Mesothelial cell of epicardium (in vitro differentiated cells): ENCODE measurements at regions not wholly inside any gene's neighbourhood (a gene's known extent, or its start where the extent isn't known, plus 50 kb on each side); places are given as distances from the start of the nearest gene placed in this dataset.

Experiments
- DNase-seq, 2 experiments: peaks; one replicate each; pipeline ENCODE4 v3.0.0; 2021; ENCODE audit warnings: low spot score in 2 of 2; ENCODE audit not compliant: unreplicated experiment in 2 of 2
- H3K27ac Mint-ChIP-seq: 2 replicates; pipeline ENCODE4 v1.8.0; 2021; ENCODE audit warnings: mixed read lengths
- H3K27me3 Mint-ChIP-seq: 2 replicates; pipeline ENCODE4 v1.8.0; 2021; ENCODE audit warnings: low read depth, mixed read lengths
- H3K36me3 Mint-ChIP-seq: 2 replicates; pipeline ENCODE4 v1.8.0; 2021; ENCODE audit warnings: mixed read lengths
- H3K4me1 Mint-ChIP-seq: 2 replicates; pipeline ENCODE4 v1.8.0; 2021; ENCODE audit warnings: mixed read lengths
- H3K4me3 Mint-ChIP-seq: 2 replicates; pipeline ENCODE4 v1.8.0; 2021; ENCODE audit warnings: mild to moderate bottlenecking, moderate library complexity, mixed read lengths
- H3K9me3 Mint-ChIP-seq: 2 replicates; pipeline ENCODE4 v1.8.0; 2021; ENCODE audit warnings: mixed read lengths
- TF ChIP-seq, protein P1 (sequence below): fragments of 200-600 bp; sonication (generic); IDR thresholded peaks from one replicate; pipeline ENCODE4 v1.5.0; 2021; ENCODE audit warnings: antibody characterized with exemption; ENCODE audit not compliant: unreplicated experiment

DNA sequence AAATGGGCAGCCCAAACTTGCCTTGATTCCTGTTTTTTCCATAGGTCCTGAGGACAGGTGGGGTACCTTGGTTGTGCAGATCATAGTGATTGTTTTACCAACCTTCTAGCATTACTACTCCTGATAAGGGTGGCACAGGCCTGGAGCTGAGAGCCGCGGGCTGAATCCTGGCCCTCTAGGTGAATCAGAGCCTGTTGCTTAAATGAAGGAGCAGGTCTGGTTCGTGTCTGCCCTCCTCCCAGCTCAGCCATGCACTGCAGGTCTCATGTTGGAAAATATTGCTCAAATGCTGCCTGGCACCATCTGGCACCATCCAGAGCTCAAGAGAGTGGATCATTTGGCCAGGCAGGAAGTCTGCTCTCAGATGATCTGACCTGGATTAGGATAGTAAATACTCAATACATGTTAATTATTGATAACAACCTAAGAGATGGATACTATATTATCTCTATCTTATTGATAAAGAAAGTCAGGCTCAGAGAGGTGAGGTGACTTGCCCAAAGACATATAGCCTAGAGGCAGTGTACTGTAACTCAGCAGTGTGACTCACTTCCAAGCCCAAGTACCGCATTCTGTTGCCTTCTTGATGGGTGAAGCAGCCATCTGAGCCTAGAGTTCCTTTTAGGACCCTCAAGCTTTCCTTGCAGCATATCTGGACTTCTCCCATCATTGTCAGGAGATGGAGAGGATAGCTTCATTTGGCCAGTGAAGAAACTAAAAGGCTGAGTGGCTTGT is 104.3 kb upstream of the PITX1 start:
- H3K36me3 Mint-ChIP-seq = no peaks in the 10 kb centered on the region
- TF ChIP-seq, protein P1, sequence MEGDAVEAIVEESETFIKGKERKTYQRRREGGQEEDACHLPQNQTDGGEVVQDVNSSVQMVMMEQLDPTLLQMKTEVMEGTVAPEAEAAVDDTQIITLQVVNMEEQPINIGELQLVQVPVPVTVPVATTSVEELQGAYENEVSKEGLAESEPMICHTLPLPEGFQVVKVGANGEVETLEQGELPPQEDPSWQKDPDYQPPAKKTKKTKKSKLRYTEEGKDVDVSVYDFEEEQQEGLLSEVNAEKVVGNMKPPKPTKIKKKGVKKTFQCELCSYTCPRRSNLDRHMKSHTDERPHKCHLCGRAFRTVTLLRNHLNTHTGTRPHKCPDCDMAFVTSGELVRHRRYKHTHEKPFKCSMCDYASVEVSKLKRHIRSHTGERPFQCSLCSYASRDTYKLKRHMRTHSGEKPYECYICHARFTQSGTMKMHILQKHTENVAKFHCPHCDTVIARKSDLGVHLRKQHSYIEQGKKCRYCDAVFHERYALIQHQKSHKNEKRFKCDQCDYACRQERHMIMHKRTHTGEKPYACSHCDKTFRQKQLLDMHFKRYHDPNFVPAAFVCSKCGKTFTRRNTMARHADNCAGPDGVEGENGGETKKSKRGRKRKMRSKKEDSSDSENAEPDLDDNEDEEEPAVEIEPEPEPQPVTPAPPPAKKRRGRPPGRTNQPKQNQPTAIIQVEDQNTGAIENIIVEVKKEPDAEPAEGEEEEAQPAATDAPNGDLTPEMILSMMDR = no peak
- peaks cover 30% of the 10 kb centered on the region for H3K4me1 Mint-ChIP-seq
- no peaks in the 10 kb centered on the region for H3K9me3 Mint-ChIP-seq
- peak overlapping the region; percentile 52 for H3K27ac Mint-ChIP-seq
- H3K27me3 Mint-ChIP-seq = peaks cover 10% of the 10 kb centered on the region
- H3K4me3 Mint-ChIP-seq = no peak overlapping the region
- DNase-seq = no peak

- H3K36me3 Mint-ChIP-seq = no peaks in the 10 kb centered on the region
- TF ChIP-seq, protein P1 = no peak
Measured at GRCh38 chr5:135137146-135137915, 103.3 kb upstream of the PITX1 start.

GRCh38 chr5:135136546-135136945 is 102.5 kb upstream of the PITX1 start:
- TF ChIP-seq, protein P1 = no peak
- Mint-ChIP-seq H3K27ac (no peak overlapping the region), H3K9me3 (no peaks in the 10 kb centered on the region), H3K27me3 (peaks cover 10% of the 10 kb centered on the region), H3K4me3 (no peak overlapping the region), H3K36me3 (no peaks in the 10 kb centered on the region), H3K4me1 (peaks cover 30% of the 10 kb centered on the region)
- DNase-seq = no peak

More at GRCh38 chr5:135137146-135137915, 103.3 kb upstream of the PITX1 start:
- no peak overlapping the region for H3K27ac Mint-ChIP-seq
- no peak overlapping the region for H3K4me3 Mint-ChIP-seq
- H3K27me3 Mint-ChIP-seq = peaks cover 10% of the 10 kb centered on the region
- H3K4me1 Mint-ChIP-seq = peaks cover 30% of the 10 kb centered on the region
- DNase-seq = no peak
- H3K9me3 Mint-ChIP-seq = no peaks in the 10 kb centered on the region

GRCh38 chr5:135135530-135136226 is 101.7 kb upstream of the PITX1 start:
- no peaks in the 10 kb centered on the region for H3K36me3 Mint-ChIP-seq
- no peak for DNase-seq
- H3K27me3 Mint-ChIP-seq = peaks cover 10% of the 10 kb centered on the region
- no peak overlapping the region for H3K4me3 Mint-ChIP-seq
- H3K27ac Mint-ChIP-seq = no peak overlapping the region
- H3K4me1 Mint-ChIP-seq = peaks cover 30% of the 10 kb centered on the region
- TF ChIP-seq, protein P1 = no peak
- no peaks in the 10 kb centered on the region for H3K9me3 Mint-ChIP-seq

DNA sequence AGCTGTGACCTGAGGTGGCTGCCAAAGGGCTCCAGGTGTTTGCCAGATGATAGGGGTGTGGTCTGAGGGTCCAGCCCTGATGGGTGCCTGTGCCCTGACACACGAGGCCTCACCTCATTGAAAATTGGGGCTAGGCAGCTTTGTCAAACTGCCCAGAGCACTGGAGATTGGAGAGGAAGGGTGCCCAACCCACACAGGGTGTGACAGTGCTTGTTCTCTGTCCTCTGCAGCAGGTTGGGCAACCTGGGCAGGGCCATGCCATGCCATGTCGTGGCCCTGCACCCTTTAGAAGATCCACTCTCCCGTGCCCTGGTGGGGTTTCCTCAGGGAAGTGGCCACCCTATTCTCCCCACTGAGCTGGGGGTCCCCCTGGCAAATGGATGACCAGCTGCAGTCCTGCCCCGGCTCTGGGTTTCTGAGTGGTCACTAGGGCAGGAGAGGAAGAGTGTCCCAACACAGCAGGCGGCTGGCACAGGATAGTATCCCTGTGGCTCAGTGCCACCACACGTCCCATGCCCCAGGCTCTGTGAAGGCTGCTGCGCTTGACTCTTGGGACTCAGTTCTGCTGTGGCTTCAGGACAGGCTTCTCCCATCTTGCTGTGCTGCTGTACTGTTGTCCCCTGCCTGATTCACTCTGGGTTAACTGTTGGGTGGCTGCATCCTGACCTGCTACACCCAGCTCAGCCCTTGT is 100.8 kb upstream of the PITX1 start:
- Mint-ChIP-seq H3K4me1 (peaks cover 22% of the 10 kb centered on the region), H3K36me3 (no peaks in the 10 kb centered on the region), H3K9me3 (no peaks in the 10 kb centered on the region), H3K4me3 (no peak overlapping the region), H3K27me3 (peaks cover 18% of the 10 kb centered on the region), H3K27ac (no peak overlapping the region)
- TF ChIP-seq, protein P1 = no peak
- DNase-seq = no peak
